Sigmoid colon (tissue), 6 donors: ENCODE measurements at regions not wholly inside any gene's neighbourhood (a gene's known extent, or its start where the extent isn't known, plus 50 kb on each side); places are given as distances from the start of the nearest gene placed in this dataset.

Experiments
- DNase-seq: peaks from one replicate; pipeline ENCODE4 v3.0.0-alpha.2; 2019
- H3K27ac ChIP-seq, 4 donors: fragments of 200-600 bp; sonication (generic); one replicate each; pipeline ENCODE4 v1.5.1; 2016 to 2019; ENCODE audit warnings: mild to moderate bottlenecking in 1 of 4
- H3K27me3 ChIP-seq, 3 donors: fragments of 200-600 bp; sonication (generic); one replicate each; pipeline ENCODE4 v1.5.1; 2019; ENCODE audit warnings: mild to moderate bottlenecking in 1 of 3
- H3K36me3 ChIP-seq, 4 donors: fragments of 200-600 bp; sonication (generic); one replicate each; pipeline ENCODE4 v1.5.1; 2016 to 2019
- H3K4me1 ChIP-seq, 4 donors: fragments of 200-600 bp; sonication (generic); one replicate each; pipeline ENCODE4 v1.5.1; 2017 to 2019
- H3K4me3 ChIP-seq, 4 donors: fragments of 200-600 bp; sonication (generic); one replicate each; pipeline ENCODE4 v1.5.1; 2017 to 2019; ENCODE audit warnings: mild to moderate bottlenecking in 2 of 4, moderate library complexity in 1 of 4
- H3K9me3 ChIP-seq, 4 donors: fragments of 200-600 bp in 3 of 4; sonication (generic) in 3 of 4; one replicate each; pipeline versions ENCODE4 v1.5.1 to v1.6.1; 2013 to 2019
- EP300 ChIP-seq, 4 donors: sonication (generic); formaldehyde crosslinking; IDR thresholded peaks; one replicate each; pipeline ENCODE4 v1.6.1; 2017; ENCODE audit warnings: antibody characterized with exemption in 4 of 4
- POLR2A ChIP-seq, 2 donors: fragments of 450-650 bp; IDR thresholded peaks; one replicate each; pipeline ENCODE4 v1.6.1; 2016; ENCODE audit warnings: antibody characterized with exemption in 2 of 2, mild to moderate bottlenecking in 2 of 2, moderate library complexity in 2 of 2
- POLR2AphosphoS5 ChIP-seq, 4 donors: sonication (generic); formaldehyde crosslinking; IDR thresholded peaks; one replicate each; pipeline ENCODE4 v1.6.1; 2017; ENCODE audit warnings: antibody characterized with exemption in 4 of 4
- WGBS, 2 donors: extraction: QIAGEN DNeasy Blood & Tissue Kit; methylation state at CpG; one replicate each; pipeline ENCODE4 v1.1.7; 2013; 5-methylcytosine and 5-hydroxymethylcytosine counted together
- intact Hi-C: fragments of 100-400 bp; cut with DNase I; formaldehyde crosslinking; loops from one replicate; pipeline ENCODE4 v1.15.1; 2023
- TF ChIP-seq, protein P1 (sequence below), 4 experiments: fragments of 450-650 bp in 3 of 4; fragments of 200-600 bp in 1 of 4; IDR thresholded peaks; one replicate each; pipeline ENCODE4 v1.5.1; 2016 to 2019; ENCODE audit warnings: antibody characterized with exemption in 4 of 4, mild to moderate bottlenecking in 3 of 4, moderate library complexity in 2 of 4
- donor health status: healthy with polysubstance abuse.
- donor health status: healthy.

DNA sequence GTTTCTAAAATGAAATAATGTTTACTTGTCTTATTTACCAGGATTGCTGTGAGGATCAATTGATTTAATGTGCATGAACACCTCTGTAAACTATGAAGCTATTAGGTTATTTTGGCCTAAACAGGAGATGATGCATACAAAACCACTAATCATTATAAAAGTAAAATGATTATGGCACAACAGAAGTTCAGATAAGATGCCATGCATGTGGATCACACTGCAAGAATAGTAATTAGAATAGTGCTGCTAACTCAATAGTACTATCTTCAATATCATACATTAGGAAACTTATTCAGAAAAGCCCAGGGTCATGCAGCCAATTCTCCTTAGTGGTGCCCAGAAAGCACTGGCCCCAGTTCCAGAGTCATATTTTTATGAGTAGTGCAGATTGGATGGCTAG lies 66.9 kb downstream of the TMEM100 start:
- peaks cover 0 to 29% (median 20%) of the 10 kb centered on the region in 4 donors for H3K4me1 ChIP-seq
- TF ChIP-seq POLR2A (IDR thresholded peaks at IDR 0.05) (no peak), POLR2AphosphoS5 (IDR thresholded peaks at IDR 0.05) (no peak), EP300 (IDR thresholded peaks at IDR 0.05) (no peak)
- TF ChIP-seq, protein P1, sequence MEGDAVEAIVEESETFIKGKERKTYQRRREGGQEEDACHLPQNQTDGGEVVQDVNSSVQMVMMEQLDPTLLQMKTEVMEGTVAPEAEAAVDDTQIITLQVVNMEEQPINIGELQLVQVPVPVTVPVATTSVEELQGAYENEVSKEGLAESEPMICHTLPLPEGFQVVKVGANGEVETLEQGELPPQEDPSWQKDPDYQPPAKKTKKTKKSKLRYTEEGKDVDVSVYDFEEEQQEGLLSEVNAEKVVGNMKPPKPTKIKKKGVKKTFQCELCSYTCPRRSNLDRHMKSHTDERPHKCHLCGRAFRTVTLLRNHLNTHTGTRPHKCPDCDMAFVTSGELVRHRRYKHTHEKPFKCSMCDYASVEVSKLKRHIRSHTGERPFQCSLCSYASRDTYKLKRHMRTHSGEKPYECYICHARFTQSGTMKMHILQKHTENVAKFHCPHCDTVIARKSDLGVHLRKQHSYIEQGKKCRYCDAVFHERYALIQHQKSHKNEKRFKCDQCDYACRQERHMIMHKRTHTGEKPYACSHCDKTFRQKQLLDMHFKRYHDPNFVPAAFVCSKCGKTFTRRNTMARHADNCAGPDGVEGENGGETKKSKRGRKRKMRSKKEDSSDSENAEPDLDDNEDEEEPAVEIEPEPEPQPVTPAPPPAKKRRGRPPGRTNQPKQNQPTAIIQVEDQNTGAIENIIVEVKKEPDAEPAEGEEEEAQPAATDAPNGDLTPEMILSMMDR (IDR thresholded peaks at IDR 0.05): no peak
- no peaks in the 10 kb centered on the region for H3K9me3 ChIP-seq
- no peak overlapping the region for H3K4me3 ChIP-seq
- intact Hi-C loops: no loop called here
- no peak for DNase-seq
- no peaks in the 10 kb centered on the region for H3K27me3 ChIP-seq
- no peaks in the 10 kb centered on the region for H3K36me3 ChIP-seq
- no peak overlapping the region for H3K27ac ChIP-seq

DNA sequence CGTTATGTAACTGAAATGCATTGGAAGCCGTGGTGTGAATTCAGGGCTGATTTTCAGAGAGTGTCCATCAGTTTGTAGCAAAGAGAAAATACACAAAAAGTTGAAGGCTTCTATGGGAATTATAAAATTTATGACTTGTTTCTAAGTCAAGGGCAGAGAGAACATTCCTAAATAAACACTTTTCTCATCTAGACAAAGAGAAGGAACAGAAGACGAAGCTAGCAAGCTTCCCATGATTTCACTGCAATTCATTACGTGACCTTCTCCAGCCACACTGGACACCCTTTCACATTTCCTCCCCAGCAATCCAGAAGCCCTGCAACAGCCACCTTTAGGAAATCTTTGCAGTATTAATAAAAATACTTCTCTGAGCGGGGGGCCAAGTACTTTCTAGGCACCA lies 67.8 kb downstream of the TMEM100 start:
- no peaks in the 10 kb centered on the region for H3K27me3 ChIP-seq
- TF ChIP-seq POLR2AphosphoS5 (IDR thresholded peaks at IDR 0.05): peak; percentile 36 to 71 (median 66)
- TF ChIP-seq, protein P1 (IDR thresholded peaks at IDR 0.05): no peak
- no peak for DNase-seq
- intact Hi-C loops: loop anchor here (5.0 kb wide), 1 partner anchor 112 kb away; no protein-coding TSS in a partner anchor
- no peak overlapping the region for H3K4me3 ChIP-seq
- 56 to 70% methylated on average over 5 of the region's 5 CpGs for WGBS, 2 donors
- H3K36me3 ChIP-seq: no peaks in the 10 kb centered on the region
- H3K27ac ChIP-seq: peak overlapping the region in 3 of 4 donors; percentile 38 to 59 (median 42)
- no peaks in the 10 kb centered on the region for H3K9me3 ChIP-seq
- H3K4me1 ChIP-seq: peaks cover 0 to 28% (median 17%) of the 10 kb centered on the region in 4 donors

DNA sequence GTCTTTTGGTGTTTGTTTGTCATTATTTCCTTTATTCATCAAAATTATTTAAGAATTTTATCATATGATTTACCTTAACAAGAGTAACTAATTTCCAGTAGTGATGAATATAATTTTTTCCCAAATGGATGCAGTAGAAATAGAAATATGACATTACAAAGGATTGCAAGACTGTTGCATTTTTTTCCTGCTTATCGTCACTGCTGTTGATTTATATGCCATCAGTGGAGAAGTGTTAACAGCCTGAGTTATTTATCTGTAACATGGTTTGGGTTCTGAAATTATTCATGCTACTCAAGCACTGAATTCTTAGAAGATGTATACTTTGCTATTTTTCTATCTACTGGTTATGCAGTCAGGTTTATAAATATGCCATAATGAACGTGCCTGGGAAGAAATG lies 68.6 kb downstream of the TMEM100 start:
- H3K36me3 ChIP-seq: no peaks in the 10 kb centered on the region
- H3K4me1 ChIP-seq: peaks cover 0 to 28% (median 17%) of the 10 kb centered on the region in 4 donors
- 57 to 71% methylated on average over 2 of the region's 2 CpGs for WGBS, 2 donors
- no peaks in the 10 kb centered on the region for H3K9me3 ChIP-seq
- intact Hi-C loops: loop anchor here (5.0 kb wide), 1 partner anchor 113 kb away; no protein-coding TSS in a partner anchor
- no peak for DNase-seq
- no peak overlapping the region for H3K4me3 ChIP-seq
- no peaks in the 10 kb centered on the region for H3K27me3 ChIP-seq
- H3K27ac ChIP-seq: no peak overlapping the region
- peak in 1 of 4 donors; percentile 58 for TF ChIP-seq POLR2AphosphoS5 (IDR thresholded peaks at IDR 0.05)
- TF ChIP-seq, protein P1 (IDR thresholded peaks at IDR 0.05): no peak
- no peak for TF ChIP-seq POLR2A (IDR thresholded peaks at IDR 0.05)
- TF ChIP-seq EP300 (IDR thresholded peaks at IDR 0.05): no peak

DNA sequence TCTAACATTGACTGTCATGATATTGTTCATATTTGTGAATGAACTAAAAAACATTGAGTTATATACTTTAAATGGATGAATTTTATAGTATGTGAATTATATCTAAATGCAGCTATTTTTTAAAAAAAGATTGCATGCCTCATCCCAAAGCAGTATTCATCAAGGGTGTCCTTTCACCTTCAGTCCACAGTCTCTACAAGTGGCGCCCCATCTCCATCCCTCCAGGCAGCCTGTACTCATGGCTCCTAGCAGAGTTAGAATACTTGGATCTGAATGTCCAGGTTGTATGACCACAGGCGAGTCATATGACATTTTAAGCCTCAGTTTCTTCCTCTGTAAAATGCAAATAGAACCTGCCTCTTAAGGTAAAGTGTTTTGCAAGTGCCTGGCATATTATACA lies 69.8 kb downstream of the TMEM100 start:
- Histone ChIP-seq H3K36me3 (no peaks in the 10 kb centered on the region), H3K9me3 (no peaks in the 10 kb centered on the region), H3K4me3 (no peak overlapping the region), H3K4me1 (peaks cover 0 to 28% (median 17%) of the 10 kb centered on the region in 4 donors), H3K27me3 (no peaks in the 10 kb centered on the region), H3K27ac (no peak overlapping the region)
- TF ChIP-seq EP300 (IDR thresholded peaks at IDR 0.05) (no peak), POLR2A (IDR thresholded peaks at IDR 0.05) (no peak), POLR2AphosphoS5 (IDR thresholded peaks at IDR 0.05) (no peak)
- TF ChIP-seq, protein P1 (IDR thresholded peaks at IDR 0.05): no peak
- 57 to 93% methylated on average over 2 of the region's 2 CpGs for WGBS, 2 donors
- DNase-seq: no peak
- intact Hi-C loops: loop anchor here (5.0 kb wide), 1 partner anchor 114 kb away; no protein-coding TSS in a partner anchor
